BLaER1 treated with 17β-estradiol and CSF1 and Interleukin-3, amounts not matched to agents 10 nM and 100 nM (cell line): ENCODE measurements at regions not wholly inside any gene's neighbourhood (a gene's known extent, or its start where the extent isn't known, plus 50 kb on each side); places are given as distances from the start of the nearest gene placed in this dataset.

Experiments used
- H3K27ac ChIP-seq, 11 experiments: shearing (Covaris generic); formaldehyde crosslinking; 2 replicates each; pipeline ENCODE4 v1.8.1; 2022
- H3K27me3 ChIP-seq, 11 experiments: shearing (Covaris generic); formaldehyde crosslinking; 2 replicates each; pipeline ENCODE4 v1.8.1; 2022
- H3K36me3 ChIP-seq, 11 experiments: shearing (Covaris generic); formaldehyde crosslinking; 2 replicates each; pipeline ENCODE4 v1.8.1; 2022
- H3K4me1 ChIP-seq, 10 experiments: shearing (Covaris generic); formaldehyde crosslinking; 2 replicates each; pipeline ENCODE4 v1.8.1; 2022
- H3K4me2 ChIP-seq, 11 experiments: shearing (Covaris generic); formaldehyde crosslinking; 2 replicates each; pipeline ENCODE4 v1.8.1; 2022
- H3K4me3 ChIP-seq, 10 experiments: shearing (Covaris generic); formaldehyde crosslinking; 2 replicates each; pipeline ENCODE4 v1.8.1; 2022
- H3K9ac ChIP-seq, 11 experiments: shearing (Covaris generic); formaldehyde crosslinking; 2 replicates each; pipeline ENCODE4 v1.8.1; 2022
- H3K9me3 ChIP-seq, 11 experiments: shearing (Covaris generic); formaldehyde crosslinking; replicated peaks in 1 of 11; 2 replicates each; pipeline ENCODE4 v1.8.1; 2022
- H4K20me1 ChIP-seq, 11 experiments: shearing (Covaris generic); formaldehyde crosslinking; 2 replicates each; pipeline ENCODE4 v1.8.1; 2022
- Cebpa-rat ChIP-seq, 11 experiments: shearing (Covaris generic); IDR thresholded peaks; 2 replicates each; pipeline ENCODE4 v1.8.1; 2022

GRCh38 chr9:75823151-75823550 lies 67.3 kb upstream of the PCSK5 start:
- Histone ChIP-seq H3K27ac (no peak overlapping the region), H3K4me1 (peaks cover 0 to 21% (median 10%) of the 10 kb centered on the region in 10 experiments; a peak in 13 of 20 replicates), H3K36me3 (no peaks in the 10 kb centered on the region), H4K20me1 (no peaks in the 10 kb centered on the region), H3K27me3 (no peaks in the 10 kb centered on the region), H3K9ac (no peak overlapping the region), H3K9me3 (peaks cover 3 to 23% (median 12%) of the 10 kb centered on the region in 11 experiments; a peak in 19 of 22 replicates), H3K4me3 (no peak overlapping the region), H3K4me2 (no peak overlapping the region)
- no peak for TF ChIP-seq Cebpa-rat (IDR thresholded peaks at IDR 0.05)

- Histone ChIP-seq H3K4me2 (peak overlapping the region in 8 of 11 experiments; percentile 28 to 63 (median 37); a peak in 14 of 22 replicates), H3K36me3 (no peaks in the 10 kb centered on the region), H3K9me3 (peaks cover 5 to 28% (median 12%) of the 10 kb centered on the region in 11 experiments; a peak in 19 of 22 replicates), H3K27me3 (no peaks in the 10 kb centered on the region), H3K4me3 (no peak overlapping the region), H3K27ac (no peak overlapping the region), H3K9ac (no peak overlapping the region), H4K20me1 (no peaks in the 10 kb centered on the region), H3K4me1 (peaks cover 0 to 21% (median 10%) of the 10 kb centered on the region in 10 experiments; a peak in 13 of 20 replicates)
- TF ChIP-seq Cebpa-rat (IDR thresholded peaks at IDR 0.05): no peak
These were observed 65.5 kb upstream of the PCSK5 start for GRCh38 chr9:75824816-75825568.

- Histone ChIP-seq H3K4me3 (no peak overlapping the region), H4K20me1 (no peaks in the 10 kb centered on the region), H3K27me3 (no peaks in the 10 kb centered on the region), H3K9me3 (peaks cover 5 to 25% (median 12%) of the 10 kb centered on the region in 11 experiments; a peak in 19 of 22 replicates), H3K27ac (no peak overlapping the region), H3K36me3 (no peaks in the 10 kb centered on the region), H3K9ac (no peak overlapping the region), H3K4me2 (peak overlapping the region in 1 of 11 experiments; percentile 6; a peak in 1 of 22 replicates), H3K4me1 (peaks cover 0 to 21% (median 10%) of the 10 kb centered on the region in 10 experiments; a peak in 13 of 20 replicates)
- TF ChIP-seq Cebpa-rat (IDR thresholded peaks at IDR 0.05): no peak
These were observed 64.2 kb upstream of the PCSK5 start for GRCh38 chr9:75826314-75826713.

GRCh38 chr9:75830303-75830702 lies 60.2 kb upstream of the PCSK5 start:
- Histone ChIP-seq H3K27me3 (no peaks in the 10 kb centered on the region), H3K9me3 (peaks cover 5 to 25% (median 12%) of the 10 kb centered on the region in 11 experiments; a peak in 19 of 22 replicates), H4K20me1 (no peaks in the 10 kb centered on the region), H3K4me3 (no peak overlapping the region), H3K4me2 (no peak overlapping the region), H3K9ac (no peak overlapping the region), H3K27ac (no peak overlapping the region), H3K4me1 (peaks cover 0 to 15% (median 4%) of the 10 kb centered on the region in 10 experiments; a peak in 13 of 20 replicates), H3K36me3 (no peaks in the 10 kb centered on the region)
- no peak for TF ChIP-seq Cebpa-rat (IDR thresholded peaks at IDR 0.05)

GRCh38 chr9:75833778-75834177 lies 56.7 kb upstream of the PCSK5 start:
- Histone ChIP-seq H3K4me3 (no peak overlapping the region), H3K27me3 (no peaks in the 10 kb centered on the region), H4K20me1 (no peaks in the 10 kb centered on the region), H3K36me3 (no peaks in the 10 kb centered on the region), H3K9ac (no peak overlapping the region), H3K4me1 (no peaks in the 10 kb centered on the region), H3K27ac (no peak overlapping the region), H3K4me2 (no peak overlapping the region), H3K9me3 (peaks cover 0 to 6% (median 0%) of the 10 kb centered on the region in 11 experiments; a peak in 2 of 22 replicates)
- no peak for TF ChIP-seq Cebpa-rat (IDR thresholded peaks at IDR 0.05)

GRCh38 chr9:75834878-75835277 lies 55.6 kb upstream of the PCSK5 start:
- H3K4me2 ChIP-seq: no peak overlapping the region

More at GRCh38 chr9:75834878-75835277, 55.6 kb upstream of the PCSK5 start:
- Histone ChIP-seq H3K9ac (no peak overlapping the region), H3K9me3 (no peaks in the 10 kb centered on the region; a peak in 1 of 22 replicates), H3K36me3 (no peaks in the 10 kb centered on the region), H3K4me3 (no peak overlapping the region), H3K27me3 (no peaks in the 10 kb centered on the region), H3K4me1 (no peaks in the 10 kb centered on the region), H3K27ac (no peak overlapping the region), H4K20me1 (no peaks in the 10 kb centered on the region)
- TF ChIP-seq Cebpa-rat (IDR thresholded peaks at IDR 0.05): no peak
